ENCODE measurements at regions not wholly inside any gene's neighbourhood (a gene's known extent, or its start where the extent isn't known, plus 50 kb on each side); places are given as distances from the start of the nearest gene placed in this dataset.

- Histone ChIP-seq H4K20me1 (ENCODE audit: insufficient read depth) (no peaks in the 10 kb centered on the region), H3K36me3 (replicated peaks in 1 of 2; ENCODE audit: control insufficient read depth in 1 of 2, insufficient read depth in 2 of 2, low read length in 1 of 2) (no peaks in the 10 kb centered on the region), H3K4me3 (ENCODE audit: low read depth in 2 of 2, low read length in 1 of 2) (no peak overlapping the region), H3K9me2 (no peaks in the 10 kb centered on the region), H3K4me2 (no peak overlapping the region), H3K27ac (ENCODE audit: low read depth in 2 of 2, low read length in 1 of 2) (no peak overlapping the region), H3K79me2 (ENCODE audit: insufficient read depth) (no peaks in the 10 kb centered on the region), H3K27me3 (ENCODE audit: insufficient read depth) (no peaks in the 10 kb centered on the region), H3K4me1 (ENCODE audit: control insufficient read depth in 1 of 2, insufficient read depth in 2 of 2, low read depth in 1 of 2, low read length in 1 of 2) (peaks cover 0 to 2% of the 10 kb centered on the region in 2 experiments; a peak in 1 of 4 replicates), H2AFZ (ENCODE audit: low read depth) (no peak overlapping the region), H3K9ac (no peak overlapping the region), H3K9me3 (no peaks in the 10 kb centered on the region), H3F3A (replicated peaks; ENCODE audit: insufficient read depth) (no peaks in the 10 kb centered on the region)
- no peak for DNase-seq
- POLR2A ChIA-PET = no interaction called here
- CTCF ChIA-PET = no interaction called here
- no peak for TF ChIP-seq GATA2 (CRISPR knock-in tag; IDR thresholded peaks at IDR 0.05)
- WGBS (ENCODE audit: low lambda C conversion rate) = 21% methylated on average over 5 of the region's 5 CpGs
Observed at GRCh38 chr2:128981353-128981752, 662.7 kb upstream of the HS6ST1 start.

GRCh38 chr2:128982001-128982400, 663.3 kb upstream of the HS6ST1 start:
- H4K20me1 ChIP-seq (ENCODE audit: insufficient read depth) = no peaks in the 10 kb centered on the region
- no peaks in the 10 kb centered on the region for H3K27me3 ChIP-seq (ENCODE audit: insufficient read depth)
- WGBS (ENCODE audit: low lambda C conversion rate) = 20% methylated on average over 5 of the region's 5 CpGs
- no peaks in the 10 kb centered on the region for H3K36me3 ChIP-seq (replicated peaks in 1 of 2; ENCODE audit: control insufficient read depth in 1 of 2, insufficient read depth in 2 of 2, low read length in 1 of 2)
- DNase-seq = no peak
- H3K9me2 ChIP-seq = no peaks in the 10 kb centered on the region
- H3K9ac ChIP-seq = no peak overlapping the region
- H3K4me1 ChIP-seq (ENCODE audit: control insufficient read depth in 1 of 2, insufficient read depth in 2 of 2, low read depth in 1 of 2, low read length in 1 of 2) = peaks cover 0 to 2% of the 10 kb centered on the region in 2 experiments; a peak in 1 of 4 replicates
- no peaks in the 10 kb centered on the region for H3F3A ChIP-seq (replicated peaks; ENCODE audit: insufficient read depth)
- ChIA-PET POLR2A (no interaction called here), CTCF (no interaction called here)
- no peak overlapping the region for H2AFZ ChIP-seq (ENCODE audit: low read depth)
- H3K79me2 ChIP-seq (ENCODE audit: insufficient read depth) = no peaks in the 10 kb centered on the region
- TF ChIP-seq SIN3A (IDR thresholded peaks at IDR 0.05; ENCODE audit: borderline replicate concordance, low read depth, low read length) (no peak), CTCF (IDR thresholded peaks at IDR 0.05) (no peak)
- no peak overlapping the region for H3K4me3 ChIP-seq (ENCODE audit: low read depth in 2 of 2, low read length in 1 of 2)
- H3K4me2 ChIP-seq = no peak overlapping the region
- H3K9me3 ChIP-seq = no peaks in the 10 kb centered on the region
- no peak overlapping the region for H3K27ac ChIP-seq (ENCODE audit: low read depth in 2 of 2, low read length in 1 of 2)

GRCh38 chr2:128982670-128983069, 664.0 kb upstream of the HS6ST1 start:
- no peaks in the 10 kb centered on the region for H4K20me1 ChIP-seq (ENCODE audit: insufficient read depth)
- H3K36me3 ChIP-seq (replicated peaks in 1 of 2; ENCODE audit: control insufficient read depth in 1 of 2, insufficient read depth in 2 of 2, low read length in 1 of 2) = no peaks in the 10 kb centered on the region
- 16% methylated on average over 3 of the region's 4 CpGs for WGBS (ENCODE audit: low lambda C conversion rate)
- H3K4me1 ChIP-seq (ENCODE audit: control insufficient read depth in 1 of 2, insufficient read depth in 2 of 2, low read depth in 1 of 2, low read length in 1 of 2) = peaks cover 0 to 2% of the 10 kb centered on the region in 2 experiments; a peak in 1 of 4 replicates
- no peaks in the 10 kb centered on the region for H3K79me2 ChIP-seq (ENCODE audit: insufficient read depth)
- no peaks in the 10 kb centered on the region for H3K9me2 ChIP-seq
- H3K9ac ChIP-seq = no peak overlapping the region
- TF ChIP-seq FOXM1 (IDR thresholded peaks at IDR 0.05; ENCODE audit: low read depth) (no peak), TAF1 (IDR thresholded peaks at IDR 0.05; ENCODE audit: borderline replicate concordance, low read depth, low read length) (no peak), EP300 (IDR thresholded peaks at IDR 0.05; ENCODE audit: borderline replicate concordance in 1 of 2, low read depth in 1 of 2, low read length in 1 of 2) (no peak)
- H3K27me3 ChIP-seq (ENCODE audit: insufficient read depth) = no peaks in the 10 kb centered on the region
- H3F3A ChIP-seq (replicated peaks; ENCODE audit: insufficient read depth) = no peaks in the 10 kb centered on the region
- no peak overlapping the region for H3K27ac ChIP-seq (ENCODE audit: low read depth in 2 of 2, low read length in 1 of 2)
- no peak overlapping the region for H3K4me2 ChIP-seq
- H3K9me3 ChIP-seq = no peaks in the 10 kb centered on the region
- H2AFZ ChIP-seq (ENCODE audit: low read depth) = no peak overlapping the region
- no peak overlapping the region for H3K4me3 ChIP-seq (ENCODE audit: low read depth in 2 of 2, low read length in 1 of 2)
- ChIA-PET CTCF (no interaction called here), POLR2A (no interaction called here)
- no peak for DNase-seq

All from SK-N-SH (cell line).